ENCODE measurements at regions not wholly inside any gene's neighbourhood (a gene's known extent, or its start where the extent isn't known, plus 50 kb on each side); places are given as distances from the start of the nearest gene placed in this dataset.

DNA sequence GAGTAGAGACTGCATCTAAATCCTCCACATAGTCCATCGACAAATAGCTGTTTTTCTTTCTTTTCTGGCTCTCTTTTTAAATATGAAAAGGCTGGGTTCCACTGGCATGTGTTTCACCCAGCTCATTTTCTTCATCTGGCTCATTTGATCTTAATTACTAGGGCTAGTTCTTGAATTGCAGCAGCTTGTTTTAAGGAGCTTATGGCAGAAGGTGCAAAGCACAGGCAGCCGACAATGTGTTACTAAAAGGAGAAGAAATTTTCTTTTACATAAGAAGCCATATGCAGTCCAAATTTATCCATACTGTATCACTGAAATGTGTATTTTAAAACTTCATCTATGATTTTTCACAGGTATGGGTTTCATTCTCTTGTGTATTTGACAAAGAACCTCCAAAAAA, 205.6 kb upstream of the PTER start:
- POLR2A ChIA-PET: no interaction called here

GRCh38 chr10:16231734-16232435, 204.9 kb upstream of the PTER start:
- no peak for FAIRE-seq
- dilution Hi-C loops (cut with MboI; ENCODE audit: extremely low pct_ligation_motif_present, low sequenced_read_pairs): no loop called here

More for the DNA sequence above, 205.6 kb upstream of the PTER start:
- no peaks in the 10 kb centered on the region for H4K20me1 ChIP-seq (replicated peaks; ENCODE audit: control insufficient read depth, extremely low read depth, insufficient read depth, low read length)
- FAIRE-seq: no peak
- H2AFZ ChIP-seq (ENCODE audit: low read depth, low read length): no peak overlapping the region
- H3K4me1 ChIP-seq (ENCODE audit: control insufficient read depth, extremely low read depth, insufficient read depth, low read length): no peaks in the 10 kb centered on the region
- no peaks in the 10 kb centered on the region for H3K9me3 ChIP-seq (replicated peaks; ENCODE audit: control insufficient read depth, insufficient read depth, low read length)
- BruUV-seq (replicated peaks): no TSS peak
- dilution Hi-C loops (cut with MboI; ENCODE audit: extremely low pct_ligation_motif_present, low sequenced_read_pairs): no loop called here
- H3K36me3 ChIP-seq (ENCODE audit: control insufficient read depth in 2 of 2, extremely low read depth in 1 of 2, insufficient read depth in 2 of 2, low read length in 2 of 2): no peaks in the 10 kb centered on the region
- no peak overlapping the region for H3K4me3 ChIP-seq (replicated peaks in 1 of 3; ENCODE audit: insufficient read depth in 1 of 3, low read depth in 1 of 3, low read length in 3 of 3)
- DNase-seq (ENCODE audit: low read depth, low spot score): no peak
- intact Hi-C loops (cut with micrococcal nuclease): no loop called here
- H3K79me2 ChIP-seq (ENCODE audit: control insufficient read depth, insufficient read depth, low read length): no peaks in the 10 kb centered on the region
- no peak overlapping the region for H3K4me2 ChIP-seq (ENCODE audit: insufficient read depth, low read length)
- no peaks in the 10 kb centered on the region for H3K9me1 ChIP-seq (replicated peaks; ENCODE audit: control insufficient read depth, extremely low read depth, insufficient read depth, low read length)
- CTCF ChIA-PET: no interaction called here
- H3K9ac ChIP-seq (replicated peaks; ENCODE audit: extremely low read depth, insufficient read depth, low read length): no peak overlapping the region
- no peaks in the 10 kb centered on the region for H3K27me3 ChIP-seq (ENCODE audit: control insufficient read depth in 2 of 2, insufficient read depth in 2 of 2, low read length in 2 of 2)
- no peak for TF ChIP-seq JUN (IDR thresholded peaks at IDR 0.05; ENCODE audit: borderline replicate concordance, insufficient read depth, insufficient read length, low read depth)
- TF ChIP-seq, protein P1, sequence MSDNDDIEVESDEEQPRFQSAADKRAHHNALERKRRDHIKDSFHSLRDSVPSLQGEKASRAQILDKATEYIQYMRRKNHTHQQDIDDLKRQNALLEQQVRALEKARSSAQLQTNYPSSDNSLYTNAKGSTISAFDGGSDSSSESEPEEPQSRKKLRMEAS (IDR thresholded peaks at IDR 0.05; ENCODE audit: insufficient read depth, insufficient read length): no peak
- TF ChIP-seq, protein P2, sequence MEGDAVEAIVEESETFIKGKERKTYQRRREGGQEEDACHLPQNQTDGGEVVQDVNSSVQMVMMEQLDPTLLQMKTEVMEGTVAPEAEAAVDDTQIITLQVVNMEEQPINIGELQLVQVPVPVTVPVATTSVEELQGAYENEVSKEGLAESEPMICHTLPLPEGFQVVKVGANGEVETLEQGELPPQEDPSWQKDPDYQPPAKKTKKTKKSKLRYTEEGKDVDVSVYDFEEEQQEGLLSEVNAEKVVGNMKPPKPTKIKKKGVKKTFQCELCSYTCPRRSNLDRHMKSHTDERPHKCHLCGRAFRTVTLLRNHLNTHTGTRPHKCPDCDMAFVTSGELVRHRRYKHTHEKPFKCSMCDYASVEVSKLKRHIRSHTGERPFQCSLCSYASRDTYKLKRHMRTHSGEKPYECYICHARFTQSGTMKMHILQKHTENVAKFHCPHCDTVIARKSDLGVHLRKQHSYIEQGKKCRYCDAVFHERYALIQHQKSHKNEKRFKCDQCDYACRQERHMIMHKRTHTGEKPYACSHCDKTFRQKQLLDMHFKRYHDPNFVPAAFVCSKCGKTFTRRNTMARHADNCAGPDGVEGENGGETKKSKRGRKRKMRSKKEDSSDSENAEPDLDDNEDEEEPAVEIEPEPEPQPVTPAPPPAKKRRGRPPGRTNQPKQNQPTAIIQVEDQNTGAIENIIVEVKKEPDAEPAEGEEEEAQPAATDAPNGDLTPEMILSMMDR (IDR thresholded peaks at IDR 0.05; ENCODE audit: extremely low read depth in 1 of 2, insufficient read depth in 1 of 2, low read depth in 1 of 2, low read length in 2 of 2): no peak
- TF ChIP-seq FOS (IDR thresholded peaks at IDR 0.05; ENCODE audit: borderline replicate concordance, insufficient read depth, low read length): no peak
- H3K27ac ChIP-seq (ENCODE audit: insufficient read depth, low read depth, low read length): no peak overlapping the region

More at GRCh38 chr10:16231734-16232435, 204.9 kb upstream of the PTER start:
- Histone ChIP-seq H3K9me1 (replicated peaks; ENCODE audit: control insufficient read depth, extremely low read depth, insufficient read depth, low read length) (no peaks in the 10 kb centered on the region), H3K79me2 (ENCODE audit: control insufficient read depth, insufficient read depth, low read length) (no peaks in the 10 kb centered on the region), H3K9ac (replicated peaks; ENCODE audit: extremely low read depth, insufficient read depth, low read length) (no peak overlapping the region), H3K9me3 (replicated peaks; ENCODE audit: control insufficient read depth, insufficient read depth, low read length) (no peaks in the 10 kb centered on the region), H3K4me1 (ENCODE audit: control insufficient read depth, extremely low read depth, insufficient read depth, low read length) (no peaks in the 10 kb centered on the region), H3K4me2 (ENCODE audit: insufficient read depth, low read length) (no peak overlapping the region), H4K20me1 (replicated peaks; ENCODE audit: control insufficient read depth, extremely low read depth, insufficient read depth, low read length) (no peaks in the 10 kb centered on the region), H3K4me3 (replicated peaks in 1 of 3; ENCODE audit: insufficient read depth in 1 of 3, low read depth in 1 of 3, low read length in 3 of 3) (no peak overlapping the region), H3K27ac (ENCODE audit: insufficient read depth, low read depth, low read length) (no peak overlapping the region), H3K27me3 (ENCODE audit: control insufficient read depth in 2 of 2, insufficient read depth in 2 of 2, low read length in 2 of 2) (no peaks in the 10 kb centered on the region), H2AFZ (ENCODE audit: low read depth, low read length) (no peak overlapping the region), H3K36me3 (ENCODE audit: control insufficient read depth in 2 of 2, extremely low read depth in 1 of 2, insufficient read depth in 2 of 2, low read length in 2 of 2) (no peaks in the 10 kb centered on the region)
- no TSS peak for BruUV-seq (replicated peaks)
- TF ChIP-seq, protein P2 (IDR thresholded peaks at IDR 0.05; ENCODE audit: extremely low read depth in 1 of 2, insufficient read depth in 1 of 2, low read depth in 1 of 2, low read length in 2 of 2): no peak
- TF ChIP-seq POLR2AphosphoS5 (IDR thresholded peaks at IDR 0.05; ENCODE audit: insufficient read depth, low read depth, low read length) (no peak), GATA2 (IDR thresholded peaks at IDR 0.05; ENCODE audit: insufficient read depth, insufficient read length, low read depth, low read length) (no peak), POLR2A (IDR thresholded peaks at IDR 0.05; ENCODE audit: low read depth, low read length) (no peak), JUN (IDR thresholded peaks at IDR 0.05; ENCODE audit: borderline replicate concordance, insufficient read depth, insufficient read length, low read depth) (no peak), FOS (IDR thresholded peaks at IDR 0.05; ENCODE audit: borderline replicate concordance, insufficient read depth, low read length) (no peak), EZH2 (IDR thresholded peaks at IDR 0.05; ENCODE audit: borderline replicate concordance, low read depth, low read length, severe bottlenecking) (no peak), MYC (IDR thresholded peaks at IDR 0.05; ENCODE audit: low read depth, low read length) (no peak)
- TF ChIP-seq, protein P1 (IDR thresholded peaks at IDR 0.05; ENCODE audit: insufficient read depth, insufficient read length): no peak
- DNase-seq (ENCODE audit: low read depth, low spot score): no peak
- POLR2A ChIA-PET: no interaction called here
- intact Hi-C loops (cut with micrococcal nuclease): no loop called here
- CTCF ChIA-PET: no interaction called here

Measured in endothelial cell of umbilical vein (primary cell).